Hepatocyte (in vitro differentiated cells): ENCODE measurements at regions not wholly inside any gene's neighbourhood (a gene's known extent, or its start where the extent isn't known, plus 50 kb on each side); places are given as distances from the start of the nearest gene placed in this dataset.
"Not testable (repeated sequence)": the region's sequence is repeated elsewhere in the genome, so short reads cannot be mapped to it uniquely, and the experiment has no call there.

Source experiments
- DNase-seq: peaks from one replicate; pipeline ENCODE4 v3.0.0-alpha.2; 2016; ENCODE audit warnings: low spot score
- H2AFZ ChIP-seq: fragments of 200-600 bp; sonication (generic); 2 replicates; pipeline ENCODE4 v1.6.0; 2016; ENCODE audit warnings: antibody characterized with exemption, mild to moderate bottlenecking
- H3K27ac ChIP-seq: fragments of 200-600 bp; sonication (generic); 2 replicates; pipeline ENCODE4 v1.5.1; 2016; ENCODE audit warnings: mild to moderate bottlenecking
- H3K27me3 ChIP-seq: fragments of 200-600 bp; sonication (generic); 2 replicates; pipeline ENCODE4 v1.6.1; 2016
- H3K36me3 ChIP-seq: fragments of 200-600 bp; sonication (generic); replicated peaks from 2 replicates; pipeline ENCODE4 v1.5.1; 2016; ENCODE audit warnings: low read depth; ENCODE audit not compliant: insufficient read depth
- H3K4me1 ChIP-seq: fragments of 200-600 bp; sonication (generic); 2 replicates; pipeline ENCODE4 v1.5.1; 2016; ENCODE audit warnings: mild to moderate bottlenecking, moderate library complexity; ENCODE audit not compliant: insufficient read depth
- H3K4me2 ChIP-seq: fragments of 200-600 bp; sonication (generic); 2 replicates; pipeline ENCODE4 v1.6.0; 2016
- H3K4me3 ChIP-seq: fragments of 200-600 bp; sonication (generic); 2 replicates; pipeline ENCODE4 v1.5.1; 2016; ENCODE audit warnings: mild to moderate bottlenecking
- H3K79me2 ChIP-seq: fragments of 200-600 bp; sonication (generic); 2 replicates; pipeline ENCODE4 v1.6.0; 2017; ENCODE audit warnings: mild to moderate bottlenecking
- H3K9me2 ChIP-seq: fragments of 200-600 bp; sonication (generic); replicated peaks from 2 replicates; pipeline ENCODE4 v1.6.0; 2017; ENCODE audit warnings: mild to moderate bottlenecking; ENCODE audit not compliant: insufficient read depth
- H3K9me3 ChIP-seq: fragments of 200-600 bp; sonication (generic); 2 replicates; pipeline ENCODE4 v1.5.1; 2016; ENCODE audit warnings: low read depth, mild to moderate bottlenecking
- H4K20me1 ChIP-seq: fragments of 200-600 bp; sonication (generic); 2 replicates; pipeline ENCODE4 v1.6.0; 2016; ENCODE audit warnings: mild to moderate bottlenecking; ENCODE audit not compliant: insufficient read depth, poor library complexity, severe bottlenecking
- CTCF ChIP-seq: fragments of 200-600 bp; sonication (generic); IDR thresholded peaks from 2 replicates; pipeline ENCODE4 v1.5.1; 2016; ENCODE audit warnings: antibody characterized with exemption, mild to moderate bottlenecking; ENCODE audit not compliant: poor library complexity
- EZH2 ChIP-seq: fragments of 200-600 bp; sonication (generic); IDR thresholded peaks from 2 replicates; pipeline ENCODE4 v1.6.1; 2016; ENCODE audit warnings: antibody characterized with exemption, mild to moderate bottlenecking, borderline replicate concordance
- EZH2phosphoT487 ChIP-seq: fragments of 200-600 bp; sonication (generic); IDR thresholded peaks from one replicate; pipeline ENCODE4 v1.6.1; 2018; ENCODE audit warnings: antibody characterized with exemption, mild to moderate bottlenecking, low read depth, moderate library complexity; ENCODE audit not compliant: unreplicated experiment, severe bottlenecking
- WGBS: methylation state at CpG from one replicate; pipeline ENCODE4 v1.1.6; 2016; ENCODE audit warnings: low lambda C conversion rate; ENCODE audit errors: missing lambda C conversion rate; 5-methylcytosine and 5-hydroxymethylcytosine counted together

GRCh38 chr20:24850176-24850575, 98.9 kb upstream of the CST7 start:
- Histone ChIP-seq H3K27ac (no peak overlapping the region), H2AFZ (no peak overlapping the region), H3K9me3 (no peaks in the 10 kb centered on the region), H3K27me3 (no peaks in the 10 kb centered on the region), H3K79me2 (no peaks in the 10 kb centered on the region), H3K4me2 (no peak overlapping the region), H3K9me2 (no peaks in the 10 kb centered on the region), H3K4me1 (no peaks in the 10 kb centered on the region), H3K36me3 (no peaks in the 10 kb centered on the region), H3K4me3 (no peak overlapping the region), H4K20me1 (no peaks in the 10 kb centered on the region)
- WGBS = 71% methylated on average over 5 of the region's 5 CpGs
- no peak for DNase-seq
- TF ChIP-seq EZH2 (no peak), EZH2phosphoT487 (no peak), CTCF (no peak)

GRCh38 chr20:24851346-24852019, 97.6 kb upstream of the CST7 start:
- Histone ChIP-seq H2AFZ (no peak overlapping the region), H3K27ac (no peak overlapping the region), H3K9me3 (no peaks in the 10 kb centered on the region), H3K4me2 (no peak overlapping the region), H3K9me2 (no peaks in the 10 kb centered on the region), H3K79me2 (no peaks in the 10 kb centered on the region), H4K20me1 (no peaks in the 10 kb centered on the region), H3K4me3 (no peak overlapping the region), H3K4me1 (no peaks in the 10 kb centered on the region), H3K27me3 (no peaks in the 10 kb centered on the region), H3K36me3 (no peaks in the 10 kb centered on the region)
- DNase-seq = no peak
- no peak for TF ChIP-seq CTCF
- TF ChIP-seq EZH2phosphoT487 = no peak
- TF ChIP-seq EZH2 = no peak
- 83% methylated on average over 3 of the region's 3 CpGs for WGBS

GRCh38 chr20:24853916-24854315, 95.2 kb upstream of the CST7 start:
- 67% methylated on average over 1 of the region's 1 CpG for WGBS
- H3K4me2 ChIP-seq = no peak overlapping the region
- H3K27me3 ChIP-seq = no peaks in the 10 kb centered on the region
- H4K20me1 ChIP-seq = no peaks in the 10 kb centered on the region
- no peak overlapping the region for H3K27ac ChIP-seq
- H2AFZ ChIP-seq = no peak overlapping the region
- TF ChIP-seq CTCF (no peak), EZH2phosphoT487 (no peak), EZH2 (no peak)
- DNase-seq = no peak
- no peaks in the 10 kb centered on the region for H3K9me3 ChIP-seq
- H3K9me2 ChIP-seq = no peaks in the 10 kb centered on the region
- no peaks in the 10 kb centered on the region for H3K36me3 ChIP-seq
- no peaks in the 10 kb centered on the region for H3K4me1 ChIP-seq
- no peak overlapping the region for H3K4me3 ChIP-seq
- H3K79me2 ChIP-seq = no peaks in the 10 kb centered on the region

- no peak for TF ChIP-seq EZH2
- TF ChIP-seq CTCF = no peak
- Histone ChIP-seq H3K9me3 (no peaks in the 10 kb centered on the region), H2AFZ (no peak overlapping the region), H4K20me1 (no peaks in the 10 kb centered on the region), H3K4me2 (no peak overlapping the region), H3K4me3 (no peak overlapping the region), H3K79me2 (no peaks in the 10 kb centered on the region), H3K4me1 (no peaks in the 10 kb centered on the region), H3K27me3 (no peaks in the 10 kb centered on the region), H3K27ac (no peak overlapping the region), H3K36me3 (no peaks in the 10 kb centered on the region), H3K9me2 (no peaks in the 10 kb centered on the region)
- WGBS = 74% methylated on average over 1 of the region's 1 CpG
- DNase-seq = no peak
These were observed 93.2 kb upstream of the CST7 start for GRCh38 chr20:24855848-24856247.

- H3K27me3 ChIP-seq, H3K9me2 ChIP-seq, H3K9me3 ChIP-seq, DNase-seq, H2AFZ ChIP-seq, H3K27ac ChIP-seq, H4K20me1 ChIP-seq, H3K79me2 ChIP-seq, H3K4me3 ChIP-seq, H3K36me3 ChIP-seq, H3K4me1 ChIP-seq, H3K4me2 ChIP-seq: not testable (repeated sequence)
- 86% methylated on average over 9 of the region's 9 CpGs for WGBS
These were observed 90.6 kb upstream of the CST7 start for GRCh38 chr20:24858500-24858899.
